ENCODE measurements at regions not wholly inside any gene's neighbourhood (a gene's known extent, or its start where the extent isn't known, plus 50 kb on each side); places are given as distances from the start of the nearest gene placed in this dataset.

DNA sequence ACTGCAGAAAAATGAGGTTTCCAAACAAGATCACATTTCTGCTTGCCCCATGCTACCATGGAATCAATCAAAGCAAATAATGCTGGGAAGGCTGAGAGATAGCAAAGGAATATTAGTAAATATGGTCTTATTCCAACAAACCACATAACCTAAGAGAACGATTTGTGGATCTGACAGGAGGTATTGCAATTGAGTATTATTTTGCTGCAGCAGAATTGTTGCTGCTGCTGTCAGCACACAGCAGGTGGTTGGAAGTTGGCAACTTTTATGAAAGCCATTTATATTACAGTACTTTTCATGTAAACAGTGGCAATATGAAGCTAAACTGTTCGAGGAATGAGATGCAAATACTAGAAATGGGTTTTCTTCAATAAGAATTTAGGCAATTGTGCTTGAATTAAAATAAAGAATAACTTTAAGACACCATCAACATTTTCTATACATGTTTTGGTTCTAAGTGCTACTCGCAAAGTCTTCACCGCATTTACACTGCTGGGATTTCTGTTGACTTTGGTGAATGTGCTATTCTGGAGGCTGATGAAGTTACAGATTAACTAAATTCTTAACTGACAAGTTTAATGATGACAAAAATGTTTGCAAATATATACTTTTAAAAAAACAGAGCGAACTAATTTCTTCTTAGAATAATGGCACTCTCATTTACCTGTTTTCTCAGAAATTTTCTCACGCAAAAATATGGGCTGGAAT, 1285.7 kb downstream of the CNTNAP5 start:
- TF ChIP-seq, protein P1, sequence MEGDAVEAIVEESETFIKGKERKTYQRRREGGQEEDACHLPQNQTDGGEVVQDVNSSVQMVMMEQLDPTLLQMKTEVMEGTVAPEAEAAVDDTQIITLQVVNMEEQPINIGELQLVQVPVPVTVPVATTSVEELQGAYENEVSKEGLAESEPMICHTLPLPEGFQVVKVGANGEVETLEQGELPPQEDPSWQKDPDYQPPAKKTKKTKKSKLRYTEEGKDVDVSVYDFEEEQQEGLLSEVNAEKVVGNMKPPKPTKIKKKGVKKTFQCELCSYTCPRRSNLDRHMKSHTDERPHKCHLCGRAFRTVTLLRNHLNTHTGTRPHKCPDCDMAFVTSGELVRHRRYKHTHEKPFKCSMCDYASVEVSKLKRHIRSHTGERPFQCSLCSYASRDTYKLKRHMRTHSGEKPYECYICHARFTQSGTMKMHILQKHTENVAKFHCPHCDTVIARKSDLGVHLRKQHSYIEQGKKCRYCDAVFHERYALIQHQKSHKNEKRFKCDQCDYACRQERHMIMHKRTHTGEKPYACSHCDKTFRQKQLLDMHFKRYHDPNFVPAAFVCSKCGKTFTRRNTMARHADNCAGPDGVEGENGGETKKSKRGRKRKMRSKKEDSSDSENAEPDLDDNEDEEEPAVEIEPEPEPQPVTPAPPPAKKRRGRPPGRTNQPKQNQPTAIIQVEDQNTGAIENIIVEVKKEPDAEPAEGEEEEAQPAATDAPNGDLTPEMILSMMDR (IDR thresholded peaks at IDR 0.05; ENCODE audit: low read length): no peak
- TF ChIP-seq EZH2 (IDR thresholded peaks at IDR 0.05; ENCODE audit: borderline replicate concordance, low read length): no peak
